Type B pancreatic cell (in vitro differentiated cells): ENCODE measurements at regions not wholly inside any gene's neighbourhood (a gene's known extent, or its start where the extent isn't known, plus 50 kb on each side); places are given as distances from the start of the nearest gene placed in this dataset.

Source experiments
- DNase-seq: peaks from one replicate; pipeline ENCODE4 v3.0.0; 2021; ENCODE audit warnings: mixed read lengths; ENCODE audit not compliant: unreplicated experiment; ENCODE audit errors: extremely low spot score
- H3K27ac Mint-ChIP-seq: 2 replicates; pipeline ENCODE4 v1.8.0; 2021; ENCODE audit warnings: mild to moderate bottlenecking, mixed read lengths
- H3K27me3 Mint-ChIP-seq: 2 replicates; pipeline ENCODE4 v1.8.0; 2021; ENCODE audit warnings: mixed read lengths
- H3K36me3 Mint-ChIP-seq: 2 replicates; pipeline ENCODE4 v1.8.0; 2021; ENCODE audit warnings: mixed read lengths
- H3K4me1 Mint-ChIP-seq: one replicate; pipeline ENCODE4 v1.8.0; 2021; ENCODE audit warnings: mixed read lengths; ENCODE audit not compliant: unreplicated experiment
- H3K4me3 Mint-ChIP-seq: 2 replicates; pipeline ENCODE4 v1.8.0; 2021; ENCODE audit warnings: mild to moderate bottlenecking, mixed read lengths
- H3K9me3 Mint-ChIP-seq: 2 replicates; pipeline ENCODE4 v1.8.0; 2021; ENCODE audit warnings: mixed read lengths
- CTCF ChIP-seq: fragments of 200-600 bp; sonication (generic); conservative IDR thresholded peaks from 2 replicates; pipeline ENCODE4 v1.5.0; 2021; ENCODE audit warnings: antibody characterized with exemption, mild to moderate bottlenecking

GRCh38 chr12:13451776-13452175, 255.2 kb downstream of the EMP1 start:
- Mint-ChIP-seq H3K36me3 (no peaks in the 10 kb centered on the region), H3K27me3 (peaks cover 16% of the 10 kb centered on the region), H3K27ac (no peak overlapping the region), H3K4me1 (no peaks in the 10 kb centered on the region), H3K4me3 (no peak overlapping the region), H3K9me3 (no peaks in the 10 kb centered on the region)
- no peak for DNase-seq
- no peak for TF ChIP-seq CTCF

GRCh38 chr12:13450231-13451080, 253.9 kb downstream of the EMP1 start:
- DNase-seq, result no peak
- H3K4me1 Mint-ChIP-seq, result no peaks in the 10 kb centered on the region

GRCh38 chr12:13444076-13444475, 247.6 kb downstream of the EMP1 start:
- no peak for TF ChIP-seq CTCF
- no peak overlapping the region for H3K27ac Mint-ChIP-seq
- H3K4me3 Mint-ChIP-seq, result no peak overlapping the region
- DNase-seq, result no peak
- peaks cover 3% of the 10 kb centered on the region for H3K36me3 Mint-ChIP-seq
- H3K9me3 Mint-ChIP-seq, result no peaks in the 10 kb centered on the region
- peaks cover 12% of the 10 kb centered on the region for H3K27me3 Mint-ChIP-seq
- no peaks in the 10 kb centered on the region for H3K4me1 Mint-ChIP-seq

More at GRCh38 chr12:13450231-13451080, 253.9 kb downstream of the EMP1 start:
- no peaks in the 10 kb centered on the region for H3K9me3 Mint-ChIP-seq
- TF ChIP-seq CTCF, result no peak
- H3K4me3 Mint-ChIP-seq, result no peak overlapping the region
- no peaks in the 10 kb centered on the region for H3K36me3 Mint-ChIP-seq
- H3K27me3 Mint-ChIP-seq, result peaks cover 14% of the 10 kb centered on the region
- no peak overlapping the region for H3K27ac Mint-ChIP-seq

GRCh38 chr12:13443498-13443897, 247.0 kb downstream of the EMP1 start:
- no peak for TF ChIP-seq CTCF
- no peaks in the 10 kb centered on the region for H3K9me3 Mint-ChIP-seq

GRCh38 chr12:13443028-13443427, 246.5 kb downstream of the EMP1 start:
- peaks cover 3% of the 10 kb centered on the region for H3K36me3 Mint-ChIP-seq
- peaks cover 15% of the 10 kb centered on the region for H3K27me3 Mint-ChIP-seq
- no peak for TF ChIP-seq CTCF
- H3K4me3 Mint-ChIP-seq, result no peak overlapping the region
- no peak for DNase-seq
- no peak overlapping the region for H3K27ac Mint-ChIP-seq
- no peaks in the 10 kb centered on the region for H3K9me3 Mint-ChIP-seq
- H3K4me1 Mint-ChIP-seq, result no peaks in the 10 kb centered on the region

More at GRCh38 chr12:13443498-13443897, 247.0 kb downstream of the EMP1 start:
- no peak overlapping the region for H3K4me3 Mint-ChIP-seq
- no peaks in the 10 kb centered on the region for H3K4me1 Mint-ChIP-seq
- H3K36me3 Mint-ChIP-seq, result peaks cover 3% of the 10 kb centered on the region
- no peak overlapping the region for H3K27ac Mint-ChIP-seq
- DNase-seq, result no peak
- peaks cover 13% of the 10 kb centered on the region for H3K27me3 Mint-ChIP-seq
